Upper lobe of left lung (tissue), 6 donors: ENCODE measurements at regions not wholly inside any gene's neighbourhood (a gene's known extent, or its start where the extent isn't known, plus 50 kb on each side); places are given as distances from the start of the nearest gene placed in this dataset.

ENCODE experiments used
- ATAC-seq, 2 donors: fragments of 200-7000 bp; cut with Tn5 transposase; one replicate each; pipeline ENCODE4 v1.9.1; 2022; ENCODE audit warnings: mild to moderate bottlenecking in 2 of 2, moderate library complexity in 2 of 2; ENCODE audit not compliant: low FRiP score in 2 of 2
- DNase-seq, 2 donors: peaks; one replicate each; pipeline ENCODE4 v3.0.0-alpha.2; 2019 to 2020
- H3K27ac ChIP-seq, 4 donors: fragments of 200-600 bp; sonication (generic); one replicate each; pipeline ENCODE4 v1.5.1; 2016 to 2019
- H3K27me3 ChIP-seq, 4 donors: fragments of 200-600 bp; sonication (generic); one replicate each; pipeline ENCODE4 v1.5.1; 2017 to 2019
- H3K36me3 ChIP-seq, 4 donors: fragments of 200-600 bp; sonication (generic); one replicate each; pipeline ENCODE4 v1.5.1; 2016 to 2019
- H3K4me1 ChIP-seq, 4 donors: fragments of 200-600 bp; sonication (generic); one replicate each; pipeline ENCODE4 v1.5.1; 2018 to 2019
- H3K4me3 ChIP-seq, 4 donors: fragments of 200-600 bp; sonication (generic); one replicate each; pipeline ENCODE4 v1.5.1; 2017 to 2019; ENCODE audit warnings: mild to moderate bottlenecking in 2 of 4, moderate library complexity in 1 of 4
- H3K9me3 ChIP-seq, 4 donors: fragments of 200-600 bp; sonication (generic); one replicate each; pipeline ENCODE4 v1.5.1; 2018 to 2019
- EP300 ChIP-seq, 4 donors: sonication (generic); formaldehyde crosslinking; IDR thresholded peaks; one replicate each; pipeline ENCODE4 v1.5.1; 2017; ENCODE audit warnings: antibody characterized with exemption in 4 of 4, control low read depth in 2 of 4
- POLR2A ChIP-seq, 4 donors: fragments of 450-650 bp; IDR thresholded peaks; one replicate each; pipeline ENCODE4 v1.5.1; 2016 to 2017; ENCODE audit warnings: antibody characterized with exemption in 4 of 4, mild to moderate bottlenecking in 2 of 4
- POLR2AphosphoS5 ChIP-seq, 2 donors: sonication (generic); formaldehyde crosslinking; IDR thresholded peaks; one replicate each; pipeline ENCODE4 v1.5.1; 2017; ENCODE audit warnings: antibody characterized with exemption in 2 of 2
- WGBS, 2 donors: methylation state at CpG; one replicate each; pipeline ENCODE4 v1.1.5; 2017 to 2018; 5-methylcytosine and 5-hydroxymethylcytosine counted together
- TF ChIP-seq, protein P1 (sequence below), 6 experiments: fragments of 450-650 bp in 4 of 6; fragments of 200-600 bp in 2 of 6; sonication (generic) in 2 of 6; IDR thresholded peaks; one replicate each; pipeline ENCODE4 v1.5.1; 2016 to 2019; ENCODE audit warnings: antibody characterized with exemption in 6 of 6
- donor health status: DM: no; HTN: no; CAD: no; lungs with moderate emphysema.
- donor health status: DM: no; HTN: yes; CAD: no; lungs with severe emphysema.

DNA sequence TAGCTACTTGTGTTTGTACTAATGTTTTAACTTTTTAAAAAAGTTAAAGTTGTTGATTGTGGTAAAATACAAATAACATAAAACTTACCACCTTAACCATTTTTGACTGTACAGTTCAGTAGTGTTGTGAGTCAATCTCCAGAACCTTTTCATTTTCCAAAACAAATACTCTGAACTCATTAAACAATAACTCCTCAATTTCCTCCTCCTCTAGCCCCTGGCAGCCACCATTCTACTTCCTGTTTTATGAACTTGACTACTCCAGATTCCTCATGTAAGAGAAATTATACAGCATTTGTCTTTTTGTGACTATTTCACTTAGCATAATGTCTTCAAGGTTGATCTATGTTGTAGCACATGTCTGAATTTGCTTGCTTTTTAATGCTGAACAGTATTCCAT, 299.1 kb upstream of the AMIGO2 start:
- Histone ChIP-seq H3K36me3 (no peaks in the 10 kb centered on the region), H3K27ac (no peak overlapping the region), H3K4me1 (peaks cover 5 to 10% (median 7%) of the 10 kb centered on the region in 4 donors), H3K4me3 (no peak overlapping the region), H3K27me3 (no peaks in the 10 kb centered on the region), H3K9me3 (no peaks in the 10 kb centered on the region)
- no peak for DNase-seq
- no peak for ATAC-seq
- TF ChIP-seq POLR2A (IDR thresholded peaks at IDR 0.05) (no peak), POLR2AphosphoS5 (IDR thresholded peaks at IDR 0.05) (no peak), EP300 (IDR thresholded peaks at IDR 0.05) (no peak)
- TF ChIP-seq, protein P1, sequence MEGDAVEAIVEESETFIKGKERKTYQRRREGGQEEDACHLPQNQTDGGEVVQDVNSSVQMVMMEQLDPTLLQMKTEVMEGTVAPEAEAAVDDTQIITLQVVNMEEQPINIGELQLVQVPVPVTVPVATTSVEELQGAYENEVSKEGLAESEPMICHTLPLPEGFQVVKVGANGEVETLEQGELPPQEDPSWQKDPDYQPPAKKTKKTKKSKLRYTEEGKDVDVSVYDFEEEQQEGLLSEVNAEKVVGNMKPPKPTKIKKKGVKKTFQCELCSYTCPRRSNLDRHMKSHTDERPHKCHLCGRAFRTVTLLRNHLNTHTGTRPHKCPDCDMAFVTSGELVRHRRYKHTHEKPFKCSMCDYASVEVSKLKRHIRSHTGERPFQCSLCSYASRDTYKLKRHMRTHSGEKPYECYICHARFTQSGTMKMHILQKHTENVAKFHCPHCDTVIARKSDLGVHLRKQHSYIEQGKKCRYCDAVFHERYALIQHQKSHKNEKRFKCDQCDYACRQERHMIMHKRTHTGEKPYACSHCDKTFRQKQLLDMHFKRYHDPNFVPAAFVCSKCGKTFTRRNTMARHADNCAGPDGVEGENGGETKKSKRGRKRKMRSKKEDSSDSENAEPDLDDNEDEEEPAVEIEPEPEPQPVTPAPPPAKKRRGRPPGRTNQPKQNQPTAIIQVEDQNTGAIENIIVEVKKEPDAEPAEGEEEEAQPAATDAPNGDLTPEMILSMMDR (IDR thresholded peaks at IDR 0.05) = no peak

- Histone ChIP-seq H3K36me3 (no peaks in the 10 kb centered on the region), H3K4me3 (no peak overlapping the region), H3K27me3 (no peaks in the 10 kb centered on the region), H3K27ac (peak overlapping the region in 1 of 4 donors; percentile 53), H3K4me1 (peaks cover 5 to 10% (median 7%) of the 10 kb centered on the region in 4 donors), H3K9me3 (no peaks in the 10 kb centered on the region)
- DNase-seq (no peak), ATAC-seq (no peak)
- WGBS, 2 donors = 64 to 93% methylated on average over 3 of the region's 3 CpGs
- TF ChIP-seq POLR2AphosphoS5 (IDR thresholded peaks at IDR 0.05) (no peak), POLR2A (IDR thresholded peaks at IDR 0.05) (no peak), EP300 (IDR thresholded peaks at IDR 0.05) (no peak)
- TF ChIP-seq, protein P1 (IDR thresholded peaks at IDR 0.05) = no peak
Observed at GRCh38 chr12:47378222-47378582, 298.4 kb upstream of the AMIGO2 start.

- Histone ChIP-seq H3K27ac (peak overlapping the region in 2 of 4 donors; percentile 22 to 53), H3K9me3 (no peaks in the 10 kb centered on the region), H3K27me3 (no peaks in the 10 kb centered on the region), H3K4me3 (no peak overlapping the region), H3K4me1 (peaks cover 5 to 10% (median 7%) of the 10 kb centered on the region in 4 donors), H3K36me3 (no peaks in the 10 kb centered on the region)
- DNase-seq = peak in 1 of 2 donors; percentile 54
- ATAC-seq = peak; percentile 81 to 97
- WGBS, 2 donors = 79 to 82% methylated on average over 12 of the region's 12 CpGs
- peak in 1 of 4 donors; percentile 62 for TF ChIP-seq EP300 (IDR thresholded peaks at IDR 0.05)
- TF ChIP-seq, protein P1 (IDR thresholded peaks at IDR 0.05) = no peak
- peak; percentile 51 to 59 for TF ChIP-seq POLR2AphosphoS5 (IDR thresholded peaks at IDR 0.05)
- TF ChIP-seq POLR2A (IDR thresholded peaks at IDR 0.05) = no peak
Observed at GRCh38 chr12:47377414-47378221, 297.9 kb upstream of the AMIGO2 start.

DNA sequence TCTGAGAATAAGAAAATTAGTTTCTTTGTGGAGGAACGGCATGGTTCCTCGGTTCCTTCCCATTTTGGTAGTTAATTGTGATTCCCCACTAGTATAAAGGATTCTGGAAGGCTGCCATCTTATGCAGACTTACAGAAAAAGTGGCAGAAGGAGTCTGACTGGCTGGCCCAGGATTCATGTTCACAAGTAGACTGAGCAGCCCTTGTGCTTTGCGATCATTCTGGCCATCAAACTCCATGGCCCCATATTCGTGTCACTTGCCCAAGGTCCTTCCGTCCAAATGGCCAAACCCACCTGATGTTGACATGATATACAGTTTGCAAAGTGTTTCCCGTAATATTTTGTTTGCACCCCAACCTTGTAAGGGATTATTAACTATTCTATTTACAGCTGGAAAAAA, 297.2 kb upstream of the AMIGO2 start:
- Histone ChIP-seq H3K27me3 (no peaks in the 10 kb centered on the region), H3K36me3 (no peaks in the 10 kb centered on the region), H3K9me3 (no peaks in the 10 kb centered on the region), H3K4me1 (peaks cover 5 to 10% (median 7%) of the 10 kb centered on the region in 4 donors), H3K4me3 (no peak overlapping the region), H3K27ac (peak overlapping the region in 1 of 4 donors; percentile 53)
- DNase-seq (no peak), ATAC-seq (no peak)
- no peak for TF ChIP-seq POLR2A (IDR thresholded peaks at IDR 0.05)
- TF ChIP-seq POLR2AphosphoS5 (IDR thresholded peaks at IDR 0.05) = no peak
- TF ChIP-seq, protein P1 (IDR thresholded peaks at IDR 0.05) = no peak
- TF ChIP-seq EP300 (IDR thresholded peaks at IDR 0.05) = no peak
- WGBS, 2 donors = 80 to 96% methylated on average over 6 of the region's 6 CpGs
